Activated naive CD8-positive, alpha-beta T cell (primary cell): ENCODE measurements at regions not wholly inside any gene's neighbourhood (a gene's known extent, or its start where the extent isn't known, plus 50 kb on each side); places are given as distances from the start of the nearest gene placed in this dataset.

Experiments
- H3K27ac Mint-ChIP-seq: one replicate; pipeline ENCODE4 v1.8.0; 2021; ENCODE audit warnings: mixed read lengths
- H3K27me3 Mint-ChIP-seq: one replicate; pipeline ENCODE4 v1.8.0; 2021; ENCODE audit warnings: mixed read lengths
- H3K36me3 Mint-ChIP-seq: one replicate; pipeline ENCODE4 v1.8.0; 2021; ENCODE audit warnings: mixed read lengths
- H3K4me1 Mint-ChIP-seq: one replicate; pipeline ENCODE4 v1.8.0; 2021; ENCODE audit warnings: low read depth, mixed read lengths
- H3K4me3 Mint-ChIP-seq: one replicate; pipeline ENCODE4 v1.8.0; 2021; ENCODE audit warnings: mild to moderate bottlenecking, mixed read lengths
- H3K9me3 Mint-ChIP-seq: one replicate; pipeline ENCODE4 v1.8.0; 2021; ENCODE audit warnings: low read depth, mixed read lengths

GRCh38 chr6:3573670-3574069 is 116.8 kb upstream of the SLC22A23 start:
- Mint-ChIP-seq H3K9me3 (no peaks in the 10 kb centered on the region), H3K27me3 (no peaks in the 10 kb centered on the region), H3K4me3 (no peak overlapping the region), H3K36me3 (no peaks in the 10 kb centered on the region), H3K4me1 (peaks cover 1% of the 10 kb centered on the region), H3K27ac (no peak overlapping the region)

- H3K9me3 Mint-ChIP-seq, result no peaks in the 10 kb centered on the region
- H3K27ac Mint-ChIP-seq, result no peak overlapping the region
- peaks cover 1% of the 10 kb centered on the region for H3K4me1 Mint-ChIP-seq
- H3K27me3 Mint-ChIP-seq, result no peaks in the 10 kb centered on the region
- H3K36me3 Mint-ChIP-seq, result no peaks in the 10 kb centered on the region
- H3K4me3 Mint-ChIP-seq, result no peak overlapping the region
Observed at GRCh38 chr6:3571836-3572235, 115.0 kb upstream of the SLC22A23 start.

DNA sequence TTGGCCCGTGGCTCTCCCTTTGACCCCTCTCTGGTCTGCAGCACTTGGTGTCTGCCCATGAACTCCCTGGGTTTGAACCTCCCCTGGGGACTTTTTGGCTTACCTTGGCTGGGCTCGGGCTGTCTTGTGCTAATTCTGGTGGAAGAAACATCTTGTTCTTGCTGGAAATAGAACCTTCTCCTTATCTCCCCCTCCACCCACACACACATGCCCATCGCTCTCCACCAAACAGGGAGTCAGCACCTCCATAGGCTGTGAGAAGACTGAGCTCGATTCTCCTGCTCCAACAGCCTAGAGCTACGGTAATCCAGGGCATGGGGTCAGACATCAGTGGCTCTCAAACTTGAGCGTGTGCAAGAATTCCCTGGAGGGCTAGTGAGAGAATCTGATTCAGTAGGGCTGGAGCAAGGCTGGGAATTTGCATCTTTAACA is 114.4 kb upstream of the SLC22A23 start:
- no peaks in the 10 kb centered on the region for H3K36me3 Mint-ChIP-seq
- no peaks in the 10 kb centered on the region for H3K27me3 Mint-ChIP-seq
- H3K27ac Mint-ChIP-seq, result no peak overlapping the region
- no peak overlapping the region for H3K4me3 Mint-ChIP-seq
- peaks cover 1% of the 10 kb centered on the region for H3K4me1 Mint-ChIP-seq
- no peaks in the 10 kb centered on the region for H3K9me3 Mint-ChIP-seq

DNA sequence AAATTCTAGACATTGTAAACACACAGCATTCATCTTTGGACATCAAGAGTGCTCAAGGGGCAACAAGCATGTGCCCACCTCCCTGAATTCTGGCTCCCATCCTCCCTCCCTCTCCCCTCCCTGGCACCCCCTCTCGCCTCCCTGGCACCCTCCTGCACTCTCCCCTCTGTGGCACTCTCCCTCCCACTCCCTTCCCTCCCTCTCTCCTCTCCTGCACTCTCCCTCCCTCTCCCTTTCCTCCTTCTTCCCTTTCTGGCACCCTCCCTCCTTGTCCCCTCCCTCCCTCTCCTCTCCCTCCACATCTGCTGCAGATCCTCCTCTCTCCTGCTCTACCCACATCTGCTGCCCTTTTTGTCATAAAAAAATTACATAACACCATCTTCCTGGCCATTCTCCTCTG is 113.0 kb upstream of the SLC22A23 start:
- H3K9me3 Mint-ChIP-seq, result no peaks in the 10 kb centered on the region
- H3K4me3 Mint-ChIP-seq, result no peak overlapping the region
- H3K36me3 Mint-ChIP-seq, result no peaks in the 10 kb centered on the region
- no peak overlapping the region for H3K27ac Mint-ChIP-seq
- no peaks in the 10 kb centered on the region for H3K27me3 Mint-ChIP-seq
- no peaks in the 10 kb centered on the region for H3K4me1 Mint-ChIP-seq

DNA sequence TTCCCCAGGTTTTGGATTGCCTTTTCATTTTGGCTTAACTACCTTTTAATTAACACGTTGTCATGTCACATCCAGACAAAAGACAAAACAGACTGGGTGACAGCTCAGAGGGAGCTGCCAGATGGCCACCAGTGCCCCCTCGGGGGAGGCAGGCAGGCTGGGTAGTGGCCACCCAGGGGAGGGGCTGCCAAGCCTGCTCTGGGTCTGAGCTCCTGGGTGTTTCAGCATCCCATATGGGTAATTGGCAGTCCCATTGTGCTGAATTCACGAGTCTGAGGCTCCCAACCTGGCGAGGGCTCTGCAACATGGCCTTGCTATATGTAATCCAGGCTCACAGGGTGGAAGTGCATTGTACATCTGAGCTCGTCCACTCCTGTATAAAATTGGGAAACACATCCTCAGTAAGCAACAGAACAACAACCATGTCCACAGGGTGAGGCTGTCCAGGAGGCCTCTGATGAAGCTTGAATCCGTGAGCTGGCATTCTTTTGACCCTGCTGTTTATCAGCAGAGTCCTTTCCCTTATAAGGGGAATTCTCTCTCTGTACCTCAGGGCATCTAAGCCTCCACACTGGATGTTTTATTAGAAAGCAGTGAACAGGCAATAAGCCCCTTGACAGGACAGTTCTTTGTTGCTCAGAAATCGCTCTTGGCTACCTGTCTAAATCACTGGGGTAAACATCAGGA is 111.7 kb upstream of the SLC22A23 start:
- H3K4me1 Mint-ChIP-seq, result no peaks in the 10 kb centered on the region
- no peaks in the 10 kb centered on the region for H3K27me3 Mint-ChIP-seq
- H3K4me3 Mint-ChIP-seq, result no peak overlapping the region
- no peaks in the 10 kb centered on the region for H3K9me3 Mint-ChIP-seq
- H3K27ac Mint-ChIP-seq, result no peak overlapping the region
- H3K36me3 Mint-ChIP-seq, result no peaks in the 10 kb centered on the region

DNA sequence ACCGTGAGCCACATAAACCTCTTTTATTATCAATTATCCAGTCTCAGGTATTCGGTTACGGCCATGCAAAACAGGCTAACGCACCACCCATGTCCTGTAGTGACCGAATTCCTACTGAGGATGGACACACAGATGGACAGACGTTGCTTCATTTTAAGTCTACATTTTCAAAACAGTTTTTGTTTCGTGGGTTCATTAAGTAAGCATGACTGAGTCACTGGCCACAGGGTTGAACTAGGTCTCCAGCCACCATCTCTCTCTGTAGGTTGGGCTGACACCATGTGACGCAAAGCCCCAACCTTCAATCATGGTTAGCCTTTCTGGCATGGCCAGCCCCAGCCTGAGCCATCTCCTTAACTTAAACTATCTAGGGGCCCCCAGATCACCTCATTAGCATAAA is 110.0 kb upstream of the SLC22A23 start:
- H3K4me3 Mint-ChIP-seq, result no peak overlapping the region
- no peaks in the 10 kb centered on the region for H3K27me3 Mint-ChIP-seq
- no peaks in the 10 kb centered on the region for H3K36me3 Mint-ChIP-seq
- H3K4me1 Mint-ChIP-seq, result no peaks in the 10 kb centered on the region
- H3K9me3 Mint-ChIP-seq, result no peaks in the 10 kb centered on the region
- no peak overlapping the region for H3K27ac Mint-ChIP-seq

GRCh38 chr6:3565291-3565690 is 108.4 kb upstream of the SLC22A23 start:
- no peaks in the 10 kb centered on the region for H3K36me3 Mint-ChIP-seq
- no peak overlapping the region for H3K4me3 Mint-ChIP-seq
- no peak overlapping the region for H3K27ac Mint-ChIP-seq
- H3K4me1 Mint-ChIP-seq, result no peaks in the 10 kb centered on the region
- no peaks in the 10 kb centered on the region for H3K27me3 Mint-ChIP-seq
- H3K9me3 Mint-ChIP-seq, result no peaks in the 10 kb centered on the region

- no peaks in the 10 kb centered on the region for H3K36me3 Mint-ChIP-seq
- H3K4me3 Mint-ChIP-seq, result no peak overlapping the region
- no peak overlapping the region for H3K27ac Mint-ChIP-seq
- no peaks in the 10 kb centered on the region for H3K4me1 Mint-ChIP-seq
- peaks cover 1% of the 10 kb centered on the region for H3K27me3 Mint-ChIP-seq
- H3K9me3 Mint-ChIP-seq, result no peaks in the 10 kb centered on the region
Observed at GRCh38 chr6:3561725-3562124, 104.9 kb upstream of the SLC22A23 start.

DNA sequence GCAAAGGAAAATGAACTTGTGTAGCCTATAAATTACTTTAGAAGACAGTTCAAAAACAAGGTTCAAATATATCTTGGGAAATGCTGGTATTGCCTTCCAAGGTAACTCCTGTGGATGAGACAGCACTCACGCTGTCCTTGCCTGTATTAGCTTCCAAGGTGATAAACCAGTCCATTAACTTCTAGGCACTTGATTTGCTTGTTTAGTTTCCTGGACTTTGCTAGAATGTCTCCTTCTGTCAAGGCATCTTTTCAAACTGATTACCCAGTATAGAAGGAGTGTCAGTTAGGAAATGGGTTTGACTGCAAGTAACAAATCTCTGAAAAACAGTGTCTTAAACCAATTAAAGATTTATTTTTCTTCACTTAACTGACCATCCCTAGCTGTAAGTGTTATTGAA is 103.4 kb upstream of the SLC22A23 start:
- Mint-ChIP-seq H3K9me3 (no peaks in the 10 kb centered on the region), H3K4me3 (no peak overlapping the region), H3K27ac (no peak overlapping the region), H3K36me3 (no peaks in the 10 kb centered on the region), H3K4me1 (no peaks in the 10 kb centered on the region), H3K27me3 (peaks cover 1% of the 10 kb centered on the region)

DNA sequence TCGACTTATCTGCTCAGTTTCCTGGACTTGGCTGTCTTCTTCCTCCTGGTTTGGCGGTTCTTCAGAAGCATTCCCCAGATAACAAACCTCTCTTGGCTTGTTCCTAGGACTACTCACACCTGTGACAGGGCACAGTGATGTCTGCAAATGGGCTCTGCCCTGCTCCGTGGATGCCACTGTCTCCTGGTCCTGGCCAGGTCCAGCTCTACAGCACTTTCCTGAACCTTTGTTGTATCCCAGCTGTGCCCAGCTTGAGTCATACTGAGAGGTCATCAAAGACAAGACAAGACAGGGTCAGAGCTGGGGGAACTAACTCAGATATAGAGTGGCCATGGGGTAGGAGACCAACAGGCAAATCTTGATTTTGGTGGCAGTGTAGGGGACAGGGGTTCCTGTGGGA is 102.7 kb upstream of the SLC22A23 start:
- H3K9me3 Mint-ChIP-seq, result no peaks in the 10 kb centered on the region
- no peak overlapping the region for H3K27ac Mint-ChIP-seq
- H3K4me3 Mint-ChIP-seq, result no peak overlapping the region
- H3K36me3 Mint-ChIP-seq, result no peaks in the 10 kb centered on the region
- H3K27me3 Mint-ChIP-seq, result peaks cover 1% of the 10 kb centered on the region
- H3K4me1 Mint-ChIP-seq, result no peaks in the 10 kb centered on the region

GRCh38 chr6:3557336-3557735 is 100.5 kb upstream of the SLC22A23 start:
- no peaks in the 10 kb centered on the region for H3K4me1 Mint-ChIP-seq
- no peaks in the 10 kb centered on the region for H3K9me3 Mint-ChIP-seq
- no peaks in the 10 kb centered on the region for H3K36me3 Mint-ChIP-seq
- H3K27ac Mint-ChIP-seq, result no peak overlapping the region
- H3K4me3 Mint-ChIP-seq, result no peak overlapping the region
- H3K27me3 Mint-ChIP-seq, result peaks cover 5% of the 10 kb centered on the region

DNA sequence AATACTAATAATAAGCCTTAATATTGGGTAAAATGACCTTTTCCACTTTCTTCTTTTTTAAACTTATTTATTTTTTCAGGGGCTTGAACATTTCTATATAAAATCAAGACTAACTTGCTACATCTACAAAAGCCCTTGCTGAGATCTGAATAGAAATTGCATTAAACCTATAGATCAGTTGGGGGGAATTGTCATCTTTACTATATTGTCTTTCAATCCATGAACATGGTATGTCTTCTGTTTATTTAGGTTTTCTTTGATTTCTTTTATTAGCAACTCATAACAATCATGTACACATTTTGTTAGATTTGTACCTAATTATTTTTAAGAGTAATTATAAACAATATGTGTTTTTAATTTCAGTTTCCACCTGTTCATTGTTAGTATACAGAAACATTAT is 96.4 kb upstream of the SLC22A23 start:
- Mint-ChIP-seq H3K27ac (no peak overlapping the region), H3K36me3 (no peaks in the 10 kb centered on the region), H3K27me3 (peaks cover 10% of the 10 kb centered on the region), H3K4me1 (no peaks in the 10 kb centered on the region), H3K4me3 (no peak overlapping the region), H3K9me3 (peaks cover 11% of the 10 kb centered on the region)

DNA sequence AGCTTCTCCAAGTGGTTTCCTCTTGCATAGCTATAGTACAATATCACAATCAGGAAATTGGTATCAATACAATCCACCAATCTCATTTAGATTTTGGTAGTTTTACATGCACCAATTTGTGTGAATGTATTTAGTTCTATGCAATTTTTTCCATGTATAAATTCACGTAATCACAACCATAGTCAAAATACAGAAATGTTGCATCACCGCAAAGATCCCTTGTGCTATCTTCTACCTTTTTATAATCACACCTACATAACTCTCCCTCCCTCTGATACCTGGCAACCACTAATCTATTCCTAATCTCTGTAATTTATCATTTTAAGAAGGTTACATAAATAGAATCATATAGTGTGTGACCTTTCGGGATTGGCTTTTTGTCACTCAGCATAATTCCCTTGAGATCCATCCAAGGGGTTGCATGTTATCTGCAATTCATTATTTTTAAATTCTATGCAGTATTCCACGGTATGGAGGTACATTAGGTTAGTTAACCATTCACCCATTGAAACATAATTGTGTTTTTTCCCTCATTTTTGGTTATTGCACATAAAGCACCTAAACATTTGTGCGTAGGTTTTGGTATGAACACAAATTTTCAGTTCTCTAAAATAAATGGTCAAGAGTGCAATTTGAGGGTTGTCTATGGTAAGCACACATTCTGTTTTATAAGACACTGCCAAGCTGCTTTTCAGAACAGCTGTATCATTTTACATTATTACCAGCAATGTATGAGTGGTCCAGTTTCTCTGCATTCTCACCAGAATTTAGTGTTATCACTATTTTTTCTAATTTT is 95.1 kb upstream of the SLC22A23 start:
- Mint-ChIP-seq H3K36me3 (no peaks in the 10 kb centered on the region), H3K27me3 (peaks cover 9% of the 10 kb centered on the region), H3K9me3 (peaks cover 11% of the 10 kb centered on the region), H3K27ac (no peak overlapping the region), H3K4me3 (no peak overlapping the region), H3K4me1 (no peaks in the 10 kb centered on the region)

DNA sequence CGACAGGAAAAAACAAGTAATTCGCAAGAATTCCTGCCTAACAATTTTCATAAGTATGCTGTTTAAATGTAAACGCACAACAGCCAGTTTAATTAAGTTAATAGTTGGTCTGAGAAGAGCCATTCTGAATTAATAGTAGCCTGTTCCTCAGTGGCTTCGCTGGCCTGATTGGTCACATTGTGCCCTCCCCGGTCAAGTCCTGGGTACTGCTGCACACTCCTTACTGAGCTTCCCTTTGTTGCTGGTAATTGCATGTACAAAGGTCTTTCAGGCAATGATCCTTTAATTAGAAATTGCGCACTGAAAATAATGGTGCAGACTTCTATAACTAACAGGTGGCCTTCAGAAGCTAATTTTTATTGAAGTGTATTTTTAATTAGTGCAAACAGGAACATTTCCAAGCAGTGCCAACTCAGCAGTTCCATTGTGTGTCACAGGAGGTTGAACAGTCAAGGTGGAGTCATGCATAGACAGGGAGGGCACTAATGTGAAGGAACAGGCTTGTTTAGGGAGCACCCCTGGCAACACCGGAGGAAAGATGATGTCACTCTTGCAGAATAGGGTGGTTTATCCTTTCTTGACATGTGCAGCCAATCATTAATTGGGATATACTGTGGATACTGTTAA is 92.6 kb upstream of the SLC22A23 start:
- no peak overlapping the region for H3K27ac Mint-ChIP-seq
- H3K4me3 Mint-ChIP-seq, result no peak overlapping the region
- peaks cover 9% of the 10 kb centered on the region for H3K27me3 Mint-ChIP-seq
- no peaks in the 10 kb centered on the region for H3K36me3 Mint-ChIP-seq
- H3K4me1 Mint-ChIP-seq, result no peaks in the 10 kb centered on the region
- H3K9me3 Mint-ChIP-seq, result peaks cover 11% of the 10 kb centered on the region

- Mint-ChIP-seq H3K27me3 (peaks cover 5% of the 10 kb centered on the region), H3K4me3 (no peak overlapping the region), H3K36me3 (no peaks in the 10 kb centered on the region), H3K27ac (no peak overlapping the region), H3K9me3 (peaks cover 6% of the 10 kb centered on the region), H3K4me1 (no peaks in the 10 kb centered on the region)
Observed at GRCh38 chr6:3546121-3546520, 89.3 kb upstream of the SLC22A23 start.
